ENCODE measurements at regions not wholly inside any gene's neighbourhood (a gene's known extent, or its start where the extent isn't known, plus 50 kb on each side); places are given as distances from the start of the nearest gene placed in this dataset.

GRCh38 chr10:111347386-111348013 lies 270.7 kb downstream of the ADRA2A start:
- peak; percentile 76 for DNase-seq (ENCODE audit: low spot score)

- no peak for DNase-seq (ENCODE audit: low spot score)
These were observed 271.2 kb downstream of the ADRA2A start for GRCh38 chr10:111348076-111348475.

GRCh38 chr10:111354859-111355258 lies 278.0 kb downstream of the ADRA2A start:
- DNase-seq (ENCODE audit: low spot score), result no peak

- no peak for DNase-seq (ENCODE audit: low spot score)
These were observed 279.7 kb downstream of the ADRA2A start for GRCh38 chr10:111356571-111356970.

- no peak for DNase-seq (ENCODE audit: low spot score)
These were observed 281.0 kb downstream of the ADRA2A start for GRCh38 chr10:111357859-111358258.

- peak; percentile 17 for DNase-seq (ENCODE audit: low spot score)
These were observed 283.6 kb downstream of the ADRA2A start for GRCh38 chr10:111360260-111360925.

GRCh38 chr10:111367531-111367930 lies 290.7 kb downstream of the ADRA2A start:
- DNase-seq (ENCODE audit: low spot score), result no peak

- DNase-seq (ENCODE audit: low spot score), result no peak
These were observed 293.3 kb downstream of the ADRA2A start for GRCh38 chr10:111370101-111370500.

- no peak for DNase-seq (ENCODE audit: low spot score)
These were observed 296.9 kb downstream of the ADRA2A start for GRCh38 chr10:111373696-111374095.

GRCh38 chr10:111379534-111380187 lies 302.8 kb downstream of the ADRA2A start:
- no peak for DNase-seq (ENCODE audit: low spot score)

- DNase-seq (ENCODE audit: low spot score), result no peak
These were observed 307.7 kb downstream of the ADRA2A start for GRCh38 chr10:111384556-111384955.

- no peak for DNase-seq (ENCODE audit: low spot score)
These were observed 314.2 kb downstream of the ADRA2A start for GRCh38 chr10:111390813-111391563.

- DNase-seq (ENCODE audit: low spot score), result no peak
These were observed 315.3 kb downstream of the ADRA2A start for GRCh38 chr10:111392159-111392558.

GRCh38 chr10:111392910-111393309 lies 316.1 kb downstream of the ADRA2A start:
- no peak for DNase-seq (ENCODE audit: low spot score)

GRCh38 chr10:111410740-111411139 lies 333.9 kb downstream of the ADRA2A start:
- no peak for DNase-seq (ENCODE audit: low spot score)

- no peak for DNase-seq (ENCODE audit: low spot score)
These were observed 348.6 kb downstream of the ADRA2A start for GRCh38 chr10:111425459-111425858.

- DNase-seq (ENCODE audit: low spot score), result no peak
These were observed 352.6 kb downstream of the ADRA2A start for GRCh38 chr10:111429288-111430028.

- no peak for DNase-seq (ENCODE audit: low spot score)
These were observed 353.2 kb downstream of the ADRA2A start for GRCh38 chr10:111430070-111430469.

- DNase-seq (ENCODE audit: low spot score), result no peak
These were observed 355.8 kb downstream of the ADRA2A start for GRCh38 chr10:111432588-111432987.

- no peak for DNase-seq (ENCODE audit: low spot score)
These were observed 359.0 kb downstream of the ADRA2A start for GRCh38 chr10:111435871-111436270.

GRCh38 chr10:111439034-111439842 lies 362.4 kb downstream of the ADRA2A start:
- no peak for DNase-seq (ENCODE audit: low spot score)
